GM20000 (cell line): ENCODE measurements at regions not wholly inside any gene's neighbourhood (a gene's known extent, or its start where the extent isn't known, plus 50 kb on each side); places are given as distances from the start of the nearest gene placed in this dataset.

ENCODE experiments used
- DNase-seq: peaks from one replicate; pipeline ENCODE4 v3.0.0; 2012; ENCODE audit warnings: low spot score
- CTCF ChIP-seq: IDR thresholded peaks from 2 replicates; pipeline ENCODE4 v1.5.1; 2012; ENCODE audit warnings: mild to moderate bottlenecking, control low read depth; ENCODE audit errors: extremely low read depth, missing control alignments

DNA sequence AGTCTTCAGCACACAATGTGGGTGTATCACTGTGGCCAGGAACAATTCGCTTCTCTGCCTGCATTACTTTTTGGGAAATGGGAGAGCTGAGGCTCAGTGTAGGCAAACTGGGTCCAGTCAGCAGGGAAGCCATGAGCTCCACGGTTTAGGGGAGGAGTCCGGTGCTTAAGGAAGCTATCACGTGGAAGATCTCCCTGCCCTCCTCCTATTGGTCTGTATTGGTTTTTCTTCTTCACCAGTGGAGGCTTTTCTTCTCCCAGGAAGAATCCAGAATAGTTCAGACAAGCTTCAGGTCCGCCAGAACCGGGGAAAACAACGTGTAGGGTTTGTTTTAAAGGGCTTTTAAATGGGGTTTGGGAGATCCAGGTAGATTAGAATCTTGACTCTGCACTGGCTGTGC, 156.2 kb upstream of the CAMK1G start:
- TF ChIP-seq CTCF: no peak
- DNase-seq: no peak

- TF ChIP-seq CTCF: no peak
- DNase-seq: no peak
Observed at GRCh38 chr1:209427811-209428210, 155.7 kb upstream of the CAMK1G start.

DNA sequence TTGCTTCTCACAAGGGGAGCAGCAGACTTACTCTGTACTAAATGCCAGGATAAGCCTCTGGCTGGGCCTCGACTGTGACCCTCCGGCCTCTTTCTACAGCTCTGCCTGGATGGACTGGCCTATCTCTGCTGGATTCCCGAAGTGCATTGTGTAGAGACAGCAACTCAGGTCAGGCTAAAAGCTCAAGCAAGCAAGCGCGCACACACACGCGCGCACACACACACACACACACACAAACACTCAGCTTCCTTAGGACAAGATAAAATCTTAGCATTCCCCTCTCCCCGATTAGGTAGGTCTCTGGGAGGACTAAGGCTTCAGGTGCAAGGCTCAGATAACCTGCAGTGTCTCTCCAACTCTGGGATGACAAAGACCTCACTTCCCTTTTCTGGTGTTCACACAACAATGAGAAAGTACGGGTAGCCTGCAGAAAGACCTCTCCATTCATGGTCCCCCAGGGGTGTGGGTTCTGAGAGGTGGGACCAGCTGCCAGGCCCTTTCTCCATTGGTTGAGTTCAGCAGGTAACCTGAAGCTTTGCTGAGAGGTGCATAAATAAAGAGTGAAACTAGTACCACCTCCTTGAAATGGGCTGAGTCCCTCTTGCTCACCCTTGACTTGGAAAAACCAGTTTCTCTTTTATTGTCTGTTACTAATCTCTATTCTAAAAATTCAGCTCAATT, 155.1 kb upstream of the CAMK1G start:
- DNase-seq: no peak
- TF ChIP-seq CTCF: no peak

- no peak for TF ChIP-seq CTCF
- DNase-seq: no peak
Observed at GRCh38 chr1:209429611-209430010, 153.9 kb upstream of the CAMK1G start.

- no peak for DNase-seq
- no peak for TF ChIP-seq CTCF
Observed at GRCh38 chr1:209430107-209430506, 153.4 kb upstream of the CAMK1G start.

- DNase-seq: no peak
- TF ChIP-seq CTCF: no peak
Observed at GRCh38 chr1:209430821-209431259, 152.7 kb upstream of the CAMK1G start.

- TF ChIP-seq CTCF: no peak
- DNase-seq: no peak
Observed at GRCh38 chr1:209431402-209431801, 152.1 kb upstream of the CAMK1G start.
